Umbilical cord (tissue), 1 donor: ENCODE measurements at regions not wholly inside any gene's neighbourhood (a gene's known extent, or its start where the extent isn't known, plus 50 kb on each side); places are given as distances from the start of the nearest gene placed in this dataset.
A peak's percentile ranks its signal among the peaks of the same experiment; 100 is the strongest.

Source experiments
- DNase-seq: peaks from one replicate; pipeline ENCODE4 v3.0.0-alpha.2; 2015; ENCODE audit warnings: low spot score

GRCh38 chr10:2950546-2950945, 116.8 kb upstream of the PFKP start:
- no peak for DNase-seq

- no peak for DNase-seq
Measured at GRCh38 chr10:2949948-2950354, 117.4 kb upstream of the PFKP start.

- DNase-seq, result no peak
Measured at GRCh38 chr10:2949221-2949947, 118.0 kb upstream of the PFKP start.

- no peak for DNase-seq
Measured at GRCh38 chr10:2948127-2948854, 119.1 kb upstream of the PFKP start.

- DNase-seq, result no peak
Measured at GRCh38 chr10:2944788-2945187, 122.6 kb upstream of the PFKP start.

- DNase-seq, result no peak
Measured at GRCh38 chr10:2943932-2944614, 123.3 kb upstream of the PFKP start.

DNA sequence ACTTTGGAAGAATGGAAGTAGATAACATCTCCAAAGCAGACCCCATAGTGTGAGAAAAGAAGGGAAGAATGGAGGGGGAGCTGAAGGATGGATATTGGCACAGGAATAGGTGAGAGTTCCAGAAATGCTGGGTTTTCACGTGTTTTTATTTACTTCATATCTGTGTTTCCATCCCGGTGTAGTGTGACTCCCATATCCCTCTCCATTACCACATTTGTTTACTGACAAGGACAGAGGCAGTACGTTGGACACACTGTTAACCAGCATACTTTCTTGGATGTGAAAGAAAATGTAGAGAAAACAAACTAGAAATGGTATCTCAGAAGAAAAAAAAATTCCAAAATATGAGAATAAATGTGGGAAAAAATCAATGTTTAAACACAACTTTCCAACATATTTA, 124.4 kb upstream of the PFKP start:
- DNase-seq, result no peak

DNA sequence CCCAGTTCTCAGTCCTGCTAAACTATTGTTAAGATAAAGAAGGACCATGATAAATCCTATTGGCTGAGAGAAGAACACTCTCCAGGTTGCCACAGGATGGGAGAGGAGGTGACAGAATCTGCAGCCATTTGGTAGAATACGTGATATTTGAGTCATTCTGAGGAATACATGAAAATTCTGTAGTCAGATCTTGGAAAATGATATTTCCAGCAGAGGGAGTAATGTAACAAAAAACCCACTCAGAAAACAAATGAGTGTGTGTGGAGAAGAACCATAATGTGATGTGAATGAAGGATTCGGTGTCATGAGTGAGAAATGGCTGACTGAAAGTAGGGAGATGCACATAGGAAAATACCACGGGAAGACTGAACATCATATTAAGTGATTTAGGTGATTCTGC, 128.5 kb upstream of the PFKP start:
- DNase-seq, result peak; percentile 26

GRCh38 chr10:2936816-2937215, 130.5 kb upstream of the PFKP start:
- DNase-seq, result peak; percentile 58

DNA sequence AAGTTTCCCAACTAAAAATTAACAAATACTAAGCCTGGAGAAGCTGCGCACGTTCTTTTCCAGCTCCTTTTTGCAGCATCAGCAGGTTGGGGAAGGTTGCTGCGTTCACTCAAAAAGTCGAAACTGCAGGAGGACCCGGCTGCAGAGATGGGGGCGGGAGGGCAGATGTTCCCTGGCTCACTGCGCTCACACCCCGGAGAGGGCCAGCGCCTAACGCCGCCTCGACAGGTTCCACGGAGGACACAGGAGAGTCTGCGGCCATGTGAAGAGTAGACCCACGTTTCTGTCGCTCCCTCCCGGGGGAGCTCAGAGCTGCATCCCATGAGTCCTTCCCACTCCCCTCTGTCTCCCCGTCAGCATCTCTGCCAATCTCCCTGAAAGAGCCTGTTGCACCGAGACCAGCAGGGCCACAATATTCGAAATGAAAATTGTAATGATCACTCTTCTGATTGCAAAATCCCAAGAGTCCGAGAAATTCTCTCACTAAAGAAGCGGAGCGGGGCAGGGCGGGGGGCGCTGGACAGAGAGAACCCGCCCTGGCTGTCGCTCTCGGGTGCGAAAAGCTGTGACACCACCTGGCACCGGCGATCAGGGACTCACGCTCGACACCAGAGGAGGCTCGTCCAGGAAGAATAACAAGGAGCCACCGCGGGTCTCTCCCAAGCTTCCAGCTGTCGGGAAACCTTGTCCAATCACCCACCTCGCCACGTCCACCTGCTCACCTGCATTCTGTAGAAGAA, 131.5 kb upstream of the PFKP start:
- no peak for DNase-seq

- DNase-seq, result no peak
Measured at GRCh38 chr10:2933924-2934323, 133.4 kb upstream of the PFKP start.

DNA sequence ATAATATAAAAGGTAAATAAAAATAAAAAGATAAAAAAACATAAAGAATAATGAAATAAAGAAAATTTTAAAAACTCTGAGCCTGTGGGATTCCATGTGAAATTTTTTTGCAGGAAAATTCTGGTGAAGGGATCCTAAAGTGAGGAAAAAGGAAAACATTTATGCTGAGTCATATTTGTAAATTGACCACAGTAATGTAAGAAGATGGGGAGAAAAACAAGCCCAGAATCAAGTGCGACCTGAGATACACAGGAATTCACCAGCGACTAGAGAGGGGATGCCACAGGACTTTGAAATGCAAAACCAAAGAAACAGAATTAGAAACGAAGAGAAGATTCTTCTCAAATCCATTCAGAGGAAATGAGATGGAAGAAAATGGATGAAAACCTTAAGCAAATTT, 133.8 kb upstream of the PFKP start:
- DNase-seq, result no peak

DNA sequence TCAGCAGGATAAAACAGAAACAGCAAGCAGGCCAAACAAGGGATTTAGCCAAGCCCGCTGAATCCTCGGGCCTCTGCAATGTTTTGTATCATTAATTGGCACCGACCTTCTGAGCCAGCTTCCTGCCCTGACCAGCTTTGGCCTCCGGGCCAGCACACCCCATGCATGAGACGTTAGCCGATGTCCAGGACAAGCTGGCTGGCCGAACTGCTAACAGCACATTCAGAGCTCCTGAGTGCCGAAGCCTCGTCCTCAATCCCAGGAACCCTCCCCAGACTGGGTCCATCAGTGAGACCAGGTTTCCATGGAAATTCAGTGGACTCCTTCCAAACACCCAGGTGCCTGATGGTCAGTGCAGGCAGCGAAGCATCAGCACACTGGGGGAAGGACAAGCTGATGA, 134.3 kb upstream of the PFKP start:
- no peak for DNase-seq

GRCh38 chr10:2929480-2930258, 137.7 kb upstream of the PFKP start:
- DNase-seq, result no peak

DNA sequence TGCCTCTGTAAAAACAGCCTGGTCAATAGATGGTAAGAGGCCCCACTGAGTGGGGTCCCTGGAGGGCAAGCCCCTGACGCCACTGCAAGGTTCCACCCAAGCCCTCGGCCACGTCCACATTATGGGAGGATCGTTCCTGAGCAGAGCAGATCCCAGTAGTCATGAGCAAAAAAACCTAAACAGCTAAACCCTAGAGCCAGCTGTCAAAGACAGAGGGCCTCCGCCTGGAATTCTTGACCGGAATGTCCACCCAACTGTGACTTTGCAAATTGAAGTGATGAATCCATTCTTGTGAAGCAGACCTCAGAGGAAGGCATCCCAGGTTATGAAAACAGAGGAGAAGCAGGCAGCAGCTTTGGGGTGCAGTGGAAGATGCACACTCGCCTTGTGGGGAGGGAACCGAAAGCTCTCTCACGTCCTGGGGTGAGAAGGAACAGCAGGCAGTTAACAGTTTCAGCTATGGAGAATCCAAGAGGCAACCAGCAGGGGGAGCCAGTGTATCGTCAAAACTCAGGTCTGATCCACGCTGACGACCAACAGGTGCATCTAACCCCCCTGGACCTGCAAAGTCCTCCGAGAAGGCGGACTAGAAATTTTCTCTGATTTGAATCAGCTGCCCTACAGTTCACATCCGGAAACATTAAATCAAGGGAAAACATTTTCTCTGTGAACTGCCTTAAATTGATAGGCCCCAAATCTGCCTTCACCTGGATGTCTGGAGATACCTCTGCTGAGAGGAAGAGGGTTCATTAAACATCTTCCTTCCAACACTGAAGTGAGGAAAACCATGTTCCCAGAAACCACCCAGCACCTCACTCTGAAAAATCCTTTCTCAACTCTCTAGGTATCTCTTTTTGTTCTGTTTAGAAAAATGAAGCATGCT, 139.1 kb upstream of the PFKP start:
- DNase-seq, result peak; percentile 67

DNA sequence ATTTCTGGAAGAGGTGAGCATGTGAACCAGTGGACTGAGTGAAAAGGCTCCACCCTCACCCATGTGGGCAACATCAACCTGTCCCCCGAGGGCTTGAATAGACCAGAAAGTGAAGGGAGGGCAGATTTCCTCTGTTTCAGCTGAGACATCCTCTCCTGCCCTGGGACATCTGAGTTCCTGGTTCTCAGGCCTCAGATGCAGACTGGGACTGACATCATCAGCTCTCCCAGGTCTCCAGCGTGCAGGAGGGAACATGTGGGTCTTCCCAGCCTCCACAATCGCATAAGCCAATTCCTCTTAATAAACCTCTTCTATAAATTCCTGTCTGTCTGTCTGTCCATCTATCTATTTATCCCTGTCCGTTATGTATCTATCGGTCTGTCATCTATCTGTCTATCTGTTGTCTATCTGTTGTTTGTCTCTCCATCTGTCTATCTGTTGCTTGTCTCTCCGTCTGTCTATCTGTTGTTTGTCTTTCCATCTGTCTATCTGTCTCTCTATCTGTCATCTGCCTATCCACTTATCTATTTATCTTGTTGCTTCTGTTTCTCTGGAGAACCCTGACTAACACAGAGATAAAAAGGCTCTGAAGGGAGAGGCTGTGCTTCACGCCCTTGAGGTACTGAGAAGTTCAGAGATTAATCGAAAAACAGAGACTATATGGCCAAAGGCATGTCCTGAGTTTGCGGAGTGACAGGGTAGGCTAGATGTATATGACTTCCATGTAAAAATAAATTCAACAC, 140.3 kb upstream of the PFKP start:
- DNase-seq, result no peak

DNA sequence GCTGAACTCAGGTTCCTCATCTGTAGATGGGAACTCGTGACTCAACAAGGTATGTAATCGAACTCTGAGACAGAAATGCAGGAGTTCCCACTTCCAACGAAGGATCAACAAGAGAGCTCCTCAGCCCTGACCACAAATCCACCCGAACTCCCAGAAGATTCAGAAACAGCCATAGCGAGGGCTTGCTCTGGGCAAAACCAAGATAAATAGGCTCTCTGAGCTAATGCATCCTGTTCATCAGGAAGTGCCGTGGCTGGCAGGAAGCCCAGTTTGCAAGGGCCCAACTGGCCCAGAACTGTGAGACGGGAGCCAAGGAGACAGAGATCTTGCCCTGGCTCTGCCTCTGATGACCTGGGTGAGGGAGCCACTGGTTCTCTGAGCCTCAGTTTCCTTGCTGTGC, 141.7 kb upstream of the PFKP start:
- DNase-seq, result peak; percentile 42

- DNase-seq, result no peak
Measured at GRCh38 chr10:2924431-2924830, 142.9 kb upstream of the PFKP start.

GRCh38 chr10:2921956-2922680, 145.2 kb upstream of the PFKP start:
- DNase-seq, result no peak
